ENCODE measurements at regions not wholly inside any gene's neighbourhood (a gene's known extent, or its start where the extent isn't known, plus 50 kb on each side); places are given as distances from the start of the nearest gene placed in this dataset.
"Not testable (repeated sequence)": the region's sequence is repeated elsewhere in the genome, so short reads cannot be mapped to it uniquely, and the experiment has no call there.

DNA sequence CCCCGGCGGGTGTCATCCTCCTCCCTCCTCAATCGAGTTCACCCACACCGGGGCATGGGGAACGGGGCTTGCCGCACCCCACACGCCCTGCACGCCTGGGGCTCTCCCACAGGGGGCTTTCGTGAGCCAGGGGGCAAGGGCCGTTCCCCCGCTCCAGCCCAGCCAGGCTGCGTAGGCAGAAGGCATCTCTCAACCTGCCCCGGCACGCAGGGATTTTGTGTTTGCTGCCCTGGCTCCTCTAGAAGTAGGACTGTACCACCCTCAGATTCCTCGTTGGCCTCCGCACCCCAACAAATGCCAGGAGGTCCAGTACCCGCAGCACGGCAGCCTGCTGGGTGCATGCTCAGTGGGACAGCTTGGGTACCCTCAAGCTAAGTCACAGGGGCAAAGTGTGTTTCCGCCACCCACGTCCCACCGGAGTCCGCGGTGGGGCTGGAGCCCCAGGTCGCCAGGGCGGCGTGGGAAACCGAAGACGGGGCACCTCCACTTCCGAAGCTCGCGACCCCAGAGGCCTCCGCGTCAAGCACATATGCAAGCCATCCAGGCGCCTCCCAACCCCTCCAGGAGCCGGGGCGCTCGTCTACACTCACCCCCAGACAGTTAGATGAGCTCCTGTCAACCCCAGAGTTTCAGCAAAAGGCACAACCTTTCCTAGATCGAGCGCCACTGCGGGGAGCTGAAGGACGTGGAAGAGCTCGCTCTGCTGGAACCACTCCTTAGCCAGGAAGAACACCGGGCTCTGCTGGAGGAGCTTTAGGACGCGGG is 1495.7 kb upstream of the DEFB115 start:
- DNase-seq (ENCODE audit: extremely low read depth in 1 of 11, low read depth in 9 of 11, low spot score in 4 of 11) = not testable (repeated sequence)

DNA sequence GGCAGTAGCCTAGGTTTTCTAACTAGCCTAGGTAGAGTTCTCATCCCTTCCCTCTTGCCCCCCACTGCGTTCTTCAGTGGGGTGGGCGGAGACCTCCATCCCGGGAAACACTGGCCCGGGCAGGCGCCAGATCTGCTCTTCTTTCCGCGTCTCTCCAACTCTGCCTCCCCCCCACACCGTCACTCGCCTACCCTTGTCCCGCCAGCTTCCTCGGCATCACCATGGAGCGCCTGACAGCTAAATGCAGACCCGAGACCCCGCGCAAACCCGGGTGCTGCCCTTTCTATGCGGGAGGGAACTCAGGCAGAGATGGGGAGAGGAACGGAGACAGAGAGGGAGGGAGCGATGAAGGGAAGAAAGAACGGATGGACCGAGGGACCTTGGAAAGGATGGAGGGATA is 1494.8 kb upstream of the DEFB115 start:
- no peak for DNase-seq (ENCODE audit: extremely low read depth in 1 of 11, low read depth in 9 of 11, low spot score in 4 of 11)

DNA sequence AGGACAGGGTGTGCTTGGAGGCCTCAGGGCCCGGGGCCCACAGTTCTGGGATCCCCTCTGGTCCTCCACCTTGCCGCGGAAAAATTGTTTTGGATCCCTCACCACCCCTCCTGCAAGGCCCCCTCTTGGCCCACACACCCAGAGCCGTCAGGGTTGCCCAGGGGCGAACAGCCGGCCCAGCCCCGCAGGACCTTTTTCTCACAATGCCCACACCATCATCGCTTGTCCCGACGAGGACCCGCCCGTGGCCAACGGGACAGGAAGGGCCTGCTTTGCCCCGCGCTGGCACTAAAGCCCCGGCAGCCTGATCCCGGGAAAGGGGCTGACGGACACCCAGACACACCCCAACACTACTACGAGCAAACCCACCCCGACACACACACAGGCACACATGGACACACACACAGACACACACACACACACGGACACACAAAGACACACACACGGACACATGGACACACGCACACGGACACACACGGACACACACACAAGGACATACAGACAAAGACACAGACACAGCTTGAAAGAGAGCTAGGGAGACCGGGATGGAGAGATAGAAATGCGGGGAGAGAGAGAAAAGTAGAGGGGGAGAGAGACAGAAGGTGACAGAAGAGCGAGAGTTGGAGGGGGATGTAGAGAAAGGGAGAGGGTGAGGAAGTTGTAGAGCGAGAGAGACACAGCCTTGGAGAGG is 1493.5 kb upstream of the DEFB115 start:
- no peak for DNase-seq (ENCODE audit: extremely low read depth in 1 of 11, low read depth in 9 of 11, low spot score in 4 of 11)

DNA sequence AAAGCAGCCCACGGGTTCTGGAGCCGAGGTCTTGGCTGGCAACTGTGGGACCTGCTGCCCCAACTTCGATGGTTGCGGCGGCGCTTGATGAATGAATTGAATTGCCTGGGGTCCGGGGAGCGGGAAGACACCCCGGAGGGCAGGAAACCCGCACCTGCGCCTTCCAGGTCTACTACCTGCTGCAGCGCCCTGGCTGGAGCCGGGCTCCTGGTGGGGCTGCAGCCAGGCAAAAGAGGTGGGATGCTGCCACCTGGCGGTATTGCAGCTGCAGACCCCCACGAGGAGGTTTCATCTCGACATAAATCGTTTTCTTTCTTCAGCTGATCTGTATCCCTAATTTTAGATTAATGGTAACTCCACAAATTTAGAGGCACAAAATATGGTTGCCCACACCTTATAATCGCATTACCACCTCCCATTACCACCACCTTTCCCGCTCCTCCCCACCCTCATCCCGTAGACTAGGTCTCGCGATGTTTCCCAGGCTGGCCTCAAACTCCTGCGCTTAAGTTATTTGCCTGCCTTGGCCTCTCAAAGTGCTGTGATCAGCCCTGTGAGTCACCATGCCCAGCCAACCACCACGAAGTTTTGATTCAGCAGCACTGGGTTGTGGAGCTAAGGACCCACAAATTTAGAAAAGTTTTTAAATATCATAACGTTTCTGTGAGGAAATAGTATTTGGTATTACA is 1492.4 kb upstream of the DEFB115 start:
- not testable (repeated sequence) for DNase-seq (ENCODE audit: extremely low read depth in 1 of 11, low read depth in 9 of 11, low spot score in 4 of 11)

DNA sequence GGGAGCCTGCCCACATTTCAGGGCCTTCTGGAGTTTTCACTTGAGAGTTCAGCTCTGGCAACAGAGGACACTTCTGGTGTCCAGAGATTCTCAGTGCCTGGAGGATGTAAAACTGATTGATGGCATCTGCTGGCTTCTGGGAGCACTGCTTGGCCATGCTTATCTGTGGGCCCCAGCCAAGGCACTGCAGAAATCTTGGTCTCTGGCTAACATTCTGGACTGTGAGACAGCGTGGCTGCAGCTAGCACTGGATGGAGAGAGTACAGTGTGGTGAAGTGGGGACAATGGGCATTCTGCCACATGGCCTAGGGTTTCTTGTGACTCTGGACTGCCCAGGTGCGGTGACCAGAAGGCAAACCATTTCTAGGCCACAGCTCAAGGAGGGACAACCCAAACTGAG is 1479.4 kb upstream of the DEFB115 start:
- DNase-seq (ENCODE audit: extremely low read depth in 1 of 11, low read depth in 9 of 11, low spot score in 4 of 11) = not testable (repeated sequence)

DNA sequence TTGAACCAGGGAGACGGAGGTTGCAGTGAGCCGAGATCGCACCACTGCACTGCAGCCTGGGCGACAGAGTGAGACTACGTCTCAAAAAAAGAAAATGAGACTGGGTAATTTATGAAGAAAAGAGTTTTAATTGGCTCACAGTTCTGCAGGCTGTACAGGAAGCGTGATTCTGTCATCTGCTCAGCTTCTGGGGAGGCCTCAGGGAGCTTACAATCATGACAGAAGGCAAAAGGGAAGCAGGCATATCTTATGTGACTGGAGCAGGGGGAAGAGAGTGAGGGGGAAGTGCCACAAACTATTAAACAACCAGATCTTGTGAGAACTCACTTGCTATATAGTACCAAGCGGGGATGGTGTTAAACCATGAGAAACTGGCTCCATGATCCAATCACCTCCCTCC is 1476.2 kb upstream of the DEFB115 start:
- DNase-seq (ENCODE audit: extremely low read depth in 1 of 11, low read depth in 9 of 11, low spot score in 4 of 11) = not testable (repeated sequence)

DNA sequence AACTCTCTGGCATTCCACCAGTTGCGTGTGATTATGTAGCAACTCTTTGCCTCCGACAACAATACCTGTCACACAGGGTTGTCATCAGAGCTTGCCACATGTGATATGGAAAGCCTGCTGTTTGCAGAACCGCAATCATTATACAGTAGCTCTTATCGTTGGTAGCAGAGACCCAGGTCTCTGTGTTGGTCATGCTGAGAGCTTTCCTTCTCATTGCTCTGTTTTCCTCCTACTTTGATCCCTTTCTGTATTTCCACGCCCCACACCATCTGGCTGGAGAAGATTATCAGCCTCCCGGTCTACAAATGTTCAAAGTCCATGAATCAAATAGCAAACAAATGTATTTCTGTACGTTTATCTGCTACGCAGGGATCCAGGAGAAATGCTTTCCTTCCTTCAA is 1475.6 kb upstream of the DEFB115 start:
- DNase-seq (ENCODE audit: extremely low read depth in 1 of 11, low read depth in 9 of 11, low spot score in 4 of 11) = not testable (repeated sequence)

DNA sequence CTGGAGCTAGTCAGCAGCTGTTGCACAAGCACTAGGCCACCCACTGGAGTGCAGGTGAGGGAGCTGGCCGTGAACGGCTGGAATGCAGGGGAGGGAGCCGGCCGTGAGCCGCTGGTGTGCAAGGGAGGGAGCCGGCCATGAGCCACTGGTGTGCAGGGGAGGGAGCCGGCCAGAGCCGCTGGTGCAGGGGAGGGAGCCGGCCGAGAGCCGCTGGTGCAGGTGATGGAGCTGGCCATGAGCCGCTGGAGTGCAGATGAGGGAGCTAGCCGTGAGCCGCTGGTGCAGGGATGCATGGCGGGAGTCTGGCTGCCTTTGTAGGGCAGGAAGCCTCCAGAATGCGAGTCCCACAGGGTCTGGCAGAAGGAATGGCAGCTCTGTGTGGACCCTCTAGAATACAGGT is 1470.0 kb upstream of the DEFB115 start:
- not testable (repeated sequence) for DNase-seq (ENCODE audit: extremely low read depth in 1 of 11, low read depth in 9 of 11, low spot score in 4 of 11)

DNA sequence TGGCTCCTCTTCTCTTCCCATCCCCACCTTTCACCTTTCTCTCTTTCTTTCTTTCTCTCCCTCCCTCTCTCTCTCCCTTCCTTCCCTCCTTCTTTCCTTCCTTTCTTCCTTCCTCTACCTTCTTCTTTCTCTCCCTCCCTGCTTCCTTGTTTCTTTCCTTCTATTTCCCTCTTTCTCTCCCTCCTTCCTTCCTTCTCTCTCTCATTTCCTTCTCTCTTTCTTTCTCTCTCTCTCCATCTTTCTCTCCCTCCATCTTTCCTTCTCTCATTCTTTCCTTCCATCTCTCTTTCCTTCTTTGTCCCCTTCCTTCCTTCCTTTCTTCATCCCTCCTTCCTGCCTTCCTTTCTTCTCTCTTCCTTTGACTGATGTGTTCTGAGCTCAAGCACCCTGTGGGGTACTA is 1467.0 kb upstream of the DEFB115 start:
- DNase-seq (ENCODE audit: extremely low read depth in 1 of 11, low read depth in 9 of 11, low spot score in 4 of 11) = no peak

DNA sequence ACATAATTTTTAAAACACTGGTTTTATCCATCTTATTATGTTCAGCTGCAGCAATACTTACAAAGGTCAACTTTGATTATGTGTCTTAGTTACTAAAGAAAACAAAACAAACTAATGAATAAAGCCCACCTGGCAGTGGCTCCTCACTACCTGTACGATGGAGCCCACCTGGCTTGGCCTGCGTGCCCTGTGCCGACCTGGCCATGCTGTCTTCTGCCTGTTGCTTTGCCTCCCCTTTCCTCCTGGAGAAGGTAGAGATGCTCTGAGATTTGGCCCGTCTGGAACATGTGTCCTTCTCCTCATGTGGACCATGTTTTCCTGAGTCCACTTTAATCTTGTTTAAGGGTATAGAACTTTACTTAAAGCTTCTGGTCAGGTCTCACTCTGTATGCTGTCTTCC is 1426.0 kb upstream of the DEFB115 start:
- not testable (repeated sequence) for DNase-seq (ENCODE audit: extremely low read depth in 1 of 11, low read depth in 9 of 11, low spot score in 4 of 11)

DNA sequence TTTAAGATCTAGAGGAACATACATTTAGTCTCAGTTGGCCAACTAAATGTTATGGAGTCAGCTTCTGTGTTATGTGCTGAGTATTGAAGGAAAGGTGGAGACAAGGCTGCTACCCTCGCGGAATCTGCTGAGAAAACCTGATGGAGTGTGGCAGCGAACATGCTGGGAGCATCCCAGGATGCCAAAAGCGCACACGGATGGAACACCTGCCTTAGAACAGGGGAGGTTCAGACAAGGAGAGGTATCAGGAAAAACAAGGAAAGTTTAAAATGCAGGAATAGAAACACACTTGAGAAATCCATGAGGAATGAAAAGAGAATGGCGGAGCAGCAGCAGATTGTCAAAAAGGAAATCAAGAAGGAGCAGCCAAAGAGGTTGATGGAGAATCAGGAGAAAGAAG is 1389.5 kb upstream of the DEFB115 start:
- DNase-seq (ENCODE audit: extremely low read depth in 1 of 11, low read depth in 9 of 11, low spot score in 4 of 11) = not testable (repeated sequence)

DNA sequence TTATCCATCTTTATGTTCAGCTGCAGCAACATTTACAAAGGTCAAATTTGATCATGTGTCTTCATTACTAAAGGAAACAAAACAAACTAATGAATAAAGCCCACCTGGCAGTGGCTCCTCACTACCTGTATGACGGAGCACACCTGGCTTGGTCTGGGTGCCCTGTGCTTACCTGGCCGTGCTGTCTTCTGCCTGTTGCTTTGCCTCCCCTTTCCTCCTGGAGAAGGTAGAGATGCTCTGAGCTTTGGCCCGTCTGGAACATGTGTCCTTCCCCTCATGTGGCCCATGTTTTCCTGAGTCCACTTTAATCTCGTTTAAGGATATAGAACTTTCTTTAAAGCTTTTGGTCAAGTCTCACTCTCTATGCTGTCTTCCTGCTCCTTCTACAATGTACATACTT is 1388.8 kb upstream of the DEFB115 start:
- DNase-seq (ENCODE audit: extremely low read depth in 1 of 11, low read depth in 9 of 11, low spot score in 4 of 11) = not testable (repeated sequence)

DNA sequence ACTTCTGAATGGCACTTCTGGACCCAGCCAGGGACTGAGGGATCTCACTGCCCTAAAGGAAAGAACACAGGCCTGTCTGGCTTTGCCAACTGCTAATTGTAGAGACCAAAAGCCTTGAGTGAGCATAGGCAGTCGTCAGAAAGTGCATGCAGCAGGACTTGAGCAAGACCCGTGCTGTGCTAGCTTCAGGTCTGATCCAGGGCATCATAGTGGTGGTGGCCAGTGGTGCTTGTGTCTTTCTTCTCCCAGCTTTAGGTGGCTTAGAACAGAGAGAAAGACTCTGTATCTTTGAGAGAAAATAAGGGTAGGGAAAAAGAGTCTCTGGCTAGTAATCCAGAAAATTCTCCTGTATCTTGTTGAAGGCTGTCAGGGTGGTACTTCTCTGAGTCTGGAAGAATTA is 1385.6 kb upstream of the DEFB115 start:
- DNase-seq (ENCODE audit: extremely low read depth in 1 of 11, low read depth in 9 of 11, low spot score in 4 of 11) = not testable (repeated sequence)

DNA sequence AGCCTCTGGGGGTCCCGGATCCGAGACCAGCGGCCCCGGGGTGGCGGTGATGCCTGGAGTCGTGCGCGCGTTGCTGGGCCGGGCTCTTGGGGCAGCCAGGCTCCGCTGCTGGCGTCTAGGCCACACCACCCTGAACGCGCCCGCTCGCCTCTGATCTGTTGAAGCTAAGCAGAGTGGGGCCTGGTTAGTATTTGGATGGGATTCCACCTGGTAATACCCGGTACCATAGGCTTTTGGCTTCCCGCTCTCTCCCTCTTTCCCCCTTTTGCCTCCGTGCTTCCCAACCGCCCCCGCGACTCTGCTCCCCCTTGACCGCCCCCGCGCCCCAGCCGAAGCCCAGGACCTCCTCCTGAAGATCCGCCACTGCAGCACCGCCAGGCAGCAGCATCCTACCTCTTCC is 1383.5 kb upstream of the DEFB115 start:
- peak in 8 of 11 donors; percentile 3 to 16 (median 6) for DNase-seq (ENCODE audit: extremely low read depth in 1 of 11, low read depth in 9 of 11, low spot score in 4 of 11)

DNA sequence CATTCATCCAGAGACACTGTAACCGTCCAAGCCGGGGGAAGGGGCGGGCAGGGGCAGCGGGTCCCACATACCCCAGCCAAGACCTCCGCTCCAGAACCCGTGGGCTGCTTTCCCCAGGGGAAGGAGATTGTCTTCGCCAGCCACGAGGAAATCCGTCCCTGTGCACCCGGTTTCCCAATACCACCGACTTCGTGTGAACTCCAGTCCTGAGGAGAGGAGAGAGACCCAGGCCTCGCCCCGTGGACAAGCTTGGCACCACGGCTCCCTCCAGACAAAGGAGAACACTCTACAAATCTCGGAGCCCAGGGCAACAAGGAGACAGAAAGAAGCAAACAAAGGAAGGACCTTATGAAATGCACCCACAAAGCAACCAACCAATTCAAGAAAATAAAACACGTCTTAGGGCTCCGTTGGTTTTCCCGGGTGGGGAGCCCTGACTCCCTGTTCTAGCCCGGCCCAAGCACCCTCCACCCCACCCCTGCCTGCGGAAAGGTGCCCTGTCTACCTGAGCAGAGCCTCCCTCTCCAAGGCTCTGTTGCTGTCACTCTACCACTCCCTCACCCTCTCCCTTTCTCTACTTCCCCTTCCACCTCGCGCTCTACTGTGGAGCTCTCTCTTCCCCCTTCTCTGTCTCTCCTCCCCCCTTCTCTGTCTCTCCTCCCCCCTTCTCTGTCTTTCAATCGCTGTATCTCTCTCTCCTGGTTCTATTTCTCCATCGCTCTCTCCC is 1382.8 kb upstream of the DEFB115 start:
- DNase-seq (ENCODE audit: extremely low read depth in 1 of 11, low read depth in 9 of 11, low spot score in 4 of 11) = no peak

DNA sequence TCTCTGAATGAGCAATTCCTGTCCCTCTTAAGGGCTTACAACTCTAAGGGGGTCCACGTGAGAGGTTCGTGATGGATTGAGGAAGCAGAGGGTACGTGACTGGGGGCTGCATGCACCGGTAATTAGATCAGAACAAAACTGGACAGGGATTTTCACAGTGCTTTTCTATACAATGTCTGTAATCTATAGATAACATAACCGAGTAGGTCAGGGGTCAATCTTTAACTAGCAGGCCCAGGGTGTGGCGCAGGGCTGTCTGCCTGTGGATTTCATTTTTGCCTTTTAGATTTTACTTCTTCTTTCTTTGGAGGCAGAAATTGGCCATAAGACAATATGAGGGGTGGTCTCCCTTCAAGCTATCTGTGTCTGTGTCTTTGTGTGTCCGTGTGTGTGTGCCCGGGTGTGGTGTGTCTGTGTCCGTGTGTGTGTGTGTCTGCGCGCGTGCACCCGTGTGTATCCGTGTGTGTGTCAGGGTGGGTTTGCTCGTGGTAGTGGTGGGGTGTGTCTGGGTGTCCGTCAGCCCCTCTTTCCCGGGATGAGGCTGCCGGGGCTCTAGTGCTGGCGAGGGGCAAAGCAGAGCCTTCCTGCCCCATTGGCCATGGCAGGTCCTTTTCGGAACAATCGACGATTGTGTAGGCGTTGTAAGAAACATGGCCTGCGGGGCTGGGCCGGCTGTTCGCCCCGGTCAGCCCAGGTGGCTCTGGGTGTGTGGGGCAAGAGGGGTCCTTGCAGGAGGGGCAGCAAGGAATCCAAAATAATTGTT is 1382.0 kb upstream of the DEFB115 start:
- not testable (repeated sequence) for DNase-seq (ENCODE audit: extremely low read depth in 1 of 11, low read depth in 9 of 11, low spot score in 4 of 11)

DNA sequence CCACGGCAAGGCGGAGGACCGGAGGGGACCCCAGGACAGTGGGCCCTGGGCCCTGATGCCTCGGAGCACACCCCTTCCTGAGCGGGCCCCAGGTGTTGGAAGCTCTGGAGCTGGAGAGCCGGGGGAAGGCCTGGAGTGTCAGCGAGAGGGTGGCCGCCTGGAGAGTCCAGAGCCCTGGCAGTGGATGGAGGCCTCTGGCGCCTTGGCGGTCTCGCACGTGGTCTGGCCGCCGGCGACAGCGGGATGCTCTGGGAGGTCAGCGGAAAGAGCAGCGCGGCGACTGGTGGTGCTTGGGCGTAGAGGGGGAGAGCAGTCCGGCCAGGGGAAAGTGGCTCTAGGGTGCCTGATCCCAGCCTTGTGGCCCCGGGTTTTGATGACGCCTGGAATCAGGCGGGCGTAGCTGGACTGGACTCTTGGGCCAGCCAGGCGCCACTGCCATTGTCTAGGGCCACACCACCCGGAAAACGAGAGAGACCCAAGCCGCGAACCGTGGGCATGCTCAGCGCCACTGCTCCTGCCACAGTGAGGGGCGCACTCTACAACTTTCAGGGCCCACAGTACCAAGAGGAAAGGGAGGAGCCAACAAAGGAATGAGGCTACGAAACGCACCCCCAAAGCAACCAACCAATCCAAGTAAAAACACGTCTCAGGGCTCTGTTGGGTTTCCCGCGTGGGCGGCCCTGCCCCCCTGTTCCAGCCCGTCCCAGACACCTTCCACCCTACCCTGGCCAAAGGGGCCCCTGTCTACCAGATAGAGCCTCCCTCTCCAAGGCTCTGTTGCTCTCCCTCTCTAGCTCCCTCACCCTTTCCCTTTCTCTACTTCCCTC is 1381.2 kb upstream of the DEFB115 start:
- DNase-seq (ENCODE audit: extremely low read depth in 1 of 11, low read depth in 9 of 11, low spot score in 4 of 11) = not testable (repeated sequence)

DNA sequence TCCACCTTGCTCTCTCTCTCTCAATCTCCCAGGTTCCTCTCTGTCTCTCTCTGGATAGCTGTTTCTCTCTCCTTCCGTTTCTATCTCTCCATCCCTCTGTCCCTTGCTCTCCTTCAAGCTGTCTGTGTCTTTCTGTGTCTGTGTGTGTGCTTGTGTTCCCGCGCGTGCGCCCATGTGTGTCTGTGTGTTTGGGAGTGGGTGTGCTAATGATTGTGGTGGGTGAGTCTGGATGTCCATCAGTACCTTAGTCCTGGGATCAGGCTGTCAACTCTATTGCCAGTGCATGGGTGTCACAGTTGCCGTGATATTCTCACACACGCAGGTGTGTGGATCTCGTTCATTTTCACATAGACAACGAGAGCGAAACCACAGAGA is 1380.6 kb upstream of the DEFB115 start:
- DNase-seq (ENCODE audit: extremely low read depth in 1 of 11, low read depth in 9 of 11, low spot score in 4 of 11) = no peak
